HCT116 (cell line): ENCODE measurements at regions not wholly inside any gene's neighbourhood (a gene's known extent, or its start where the extent isn't known, plus 50 kb on each side); places are given as distances from the start of the nearest gene placed in this dataset.

Source experiments
- ATAC-seq: fragments of 200-7000 bp; cut with Tn5 transposase; 2 replicates; pipeline ENCODE4 v1.9.1; 2020; ENCODE audit warnings: mild to moderate bottlenecking, moderate library complexity
- BruUV-seq: library from RNA; stranded (reverse); fragments of 400-500 nt; replicated peaks from 2 replicates; lab custom pipeline; 2021; lab: Mats Ljungman, UMichigan
- CTCF ChIA-PET: fragments of 300-600 bp; sonication (Branson Sonifier 250); formaldehyde crosslinking; loops from one replicate; lab custom pipeline; 2021; ENCODE audit warnings: antibody characterized with exemption; lab: Charles Lee
- POLR2A ChIA-PET: fragments of 300-600, 350-600 bp; sonication (Branson Sonifier 250); formaldehyde crosslinking; loops from one replicate; lab custom pipeline; 2021; ENCODE audit warnings: antibody characterized with exemption; lab: Charles Lee
- RAD21 ChIA-PET, 2 experiments: fragments of 300-600 bp; sonication (Branson Sonifier 250); formaldehyde crosslinking; loops; one replicate each; lab custom pipeline; 2023; ENCODE audit warnings: low total read pairs in 2 of 2; ENCODE audit not compliant: uncharacterized antibody in 2 of 2, unreplicated experiment in 2 of 2, low non-redundant PET in 1 of 2; lab: Charles Lee
- DNase-seq: peaks from one replicate; pipeline ENCODE4 v3.0.0-alpha.2; 2010; ENCODE audit warnings: low read depth, low spot score
- H2AFZ ChIP-seq: fragments of 200-600 bp; shearing (Covaris generic), sonication (generic); 2 replicates; pipeline ENCODE4 v1.6.1; 2017; ENCODE audit warnings: low read depth, mixed run types, mixed read lengths, antibody characterized with exemption, low read length; ENCODE audit not compliant: poor library complexity, severe bottlenecking
- H3K27ac ChIP-seq: 2 replicates; pipeline ENCODE4 v1.5.1; 2012; ENCODE audit warnings: low read depth, low read length
- H3K27me3 ChIP-seq: fragments of 200-600 bp; sonication (generic); 2 replicates; pipeline ENCODE4 v1.6.1; 2016; ENCODE audit warnings: mixed run types, low read length, mixed read lengths; ENCODE audit not compliant: insufficient read depth
- H3K36me3 ChIP-seq, 2 experiments: fragments of 200-500 bp in 1 of 2; fragments of 200-600 bp in 1 of 2; sonication (Bioruptor generic) in 1 of 2; sonication (generic) in 1 of 2; 2 replicates each; pipeline versions ENCODE4 v1.5.1 to v1.6.1; 2014 to 2016; ENCODE audit warnings: low read length in 2 of 2, inconsistent platforms in 1 of 2, mixed read lengths in 1 of 2, mixed run types in 1 of 2; ENCODE audit not compliant: insufficient read depth in 2 of 2, control insufficient read depth in 1 of 2
- H3K4me1 ChIP-seq, 2 experiments: fragments of 200-600 bp in 1 of 2; sonication (generic) in 1 of 2; 2 replicates each; pipeline versions ENCODE4 v1.5.1 to v1.6.1; 2012 to 2017; ENCODE audit warnings: low read length in 2 of 2, inconsistent platforms in 1 of 2, mild to moderate bottlenecking in 1 of 2, mixed read lengths in 1 of 2, mixed run types in 1 of 2, moderate library complexity in 1 of 2; ENCODE audit not compliant: insufficient read depth in 2 of 2, control insufficient read depth in 1 of 2
- H3K4me2 ChIP-seq: fragments of 200-600 bp; sonication (generic); 2 replicates; pipeline ENCODE4 v1.6.1; 2017; ENCODE audit warnings: mixed run types, low read length, mixed read lengths
- H3K4me3 ChIP-seq, 2 experiments: fragments of 200-600 bp in 1 of 2; sonication (generic) in 1 of 2; replicated peaks in 1 of 2; 2 replicates each; pipeline ENCODE4 v1.5.1; 2011 to 2016; ENCODE audit warnings: low read length in 2 of 2, control low read depth in 1 of 2, low read depth in 1 of 2, mild to moderate bottlenecking in 1 of 2, mixed read lengths in 1 of 2, mixed run types in 1 of 2
- H3K79me2 ChIP-seq: fragments of 200-600 bp; sonication (generic); 2 replicates; pipeline ENCODE4 v1.6.1; 2017; ENCODE audit warnings: mild to moderate bottlenecking, mixed run types, low read length, moderate library complexity, mixed read lengths; ENCODE audit not compliant: insufficient read depth
- H3K9ac ChIP-seq: fragments of 200-600 bp; sonication (generic); 2 replicates; pipeline ENCODE4 v1.6.1; 2016; ENCODE audit warnings: low read length, mixed read lengths
- H3K9me2 ChIP-seq: fragments of 200-600 bp; sonication (generic), shearing (Covaris generic); 2 replicates; pipeline ENCODE4 v1.6.1; 2017; ENCODE audit warnings: mixed run types, mild to moderate bottlenecking, moderate library complexity; ENCODE audit not compliant: insufficient read depth
- H3K9me3 ChIP-seq, 2 experiments: fragments of 200-500 bp in 1 of 2; fragments of 200-600 bp in 1 of 2; sonication (Bioruptor generic) in 1 of 2; sonication (generic) in 1 of 2; 2 replicates each; pipeline ENCODE4 v1.6.1; 2014 to 2017; ENCODE audit warnings: low read length in 2 of 2, mixed read lengths in 2 of 2, inconsistent platforms in 1 of 2, low read depth in 1 of 2, mild to moderate bottlenecking in 1 of 2, mixed run types in 1 of 2, moderate library complexity in 1 of 2; ENCODE audit not compliant: control insufficient read depth in 1 of 2, insufficient read depth in 1 of 2
- H4K20me1 ChIP-seq: fragments of 200-600 bp; sonication (generic), shearing (Covaris generic); 2 replicates; pipeline ENCODE4 v1.6.1; 2017; ENCODE audit warnings: mixed run types, mild to moderate bottlenecking, moderate library complexity; ENCODE audit not compliant: insufficient read depth
- CBX3 ChIP-seq: IDR thresholded peaks from 2 replicates; pipeline ENCODE4 v1.6.1; 2012; ENCODE audit warnings: low read depth
- EGR1 ChIP-seq: IDR thresholded peaks from 2 replicates; pipeline ENCODE4 v1.6.1; 2012; ENCODE audit warnings: low read depth
- ELF1 ChIP-seq: IDR thresholded peaks from 2 replicates; pipeline ENCODE4 v1.6.1; 2012; ENCODE audit warnings: low read depth, borderline replicate concordance
- EZH2 ChIP-seq: fragments of 200-600 bp; sonication (generic); IDR thresholded peaks from 2 replicates; pipeline ENCODE4 v1.6.1; 2017; ENCODE audit warnings: antibody characterized with exemption, mixed run types
- FOSL1 ChIP-seq: IDR thresholded peaks from 2 replicates; pipeline ENCODE4 v1.6.1; 2012; ENCODE audit warnings: low read depth
- YY1 ChIP-seq: IDR thresholded peaks from 2 replicates; pipeline ENCODE4 v1.6.1; 2011; ENCODE audit warnings: low read length, low read depth, moderate library complexity, mild to moderate bottlenecking; ENCODE audit not compliant: insufficient replicate concordance; ENCODE audit errors: extremely low read depth
- ZFX ChIP-seq: fragments of 450-650 bp; IDR thresholded peaks from 2 replicates; pipeline ENCODE4 v1.6.1; 2017
- intact Hi-C: fragments of 100-400 bp; cut with micrococcal nuclease; formaldehyde crosslinking; loops from 2 replicates; pipeline ENCODE4 v1.10.0; 2022
- TF ChIP-seq, protein P1 (sequence below): IDR thresholded peaks from 2 replicates; pipeline ENCODE4 v1.6.1; 2011; ENCODE audit warnings: mild to moderate bottlenecking, low read length, moderate library complexity; ENCODE audit not compliant: insufficient replicate concordance; ENCODE audit errors: extremely low read depth
- TF ChIP-seq, protein P2 (sequence below): IDR thresholded peaks from 2 replicates; pipeline ENCODE4 v1.6.1; 2012
- TF ChIP-seq, protein P3 (sequence below): IDR thresholded peaks from 2 replicates; pipeline ENCODE4 v1.6.1; 2012
- TF ChIP-seq, protein P4 (sequence below), 3 experiments: fragments of 200-600 bp in 1 of 3; sonication (generic) in 1 of 3; IDR thresholded peaks in 2 of 3; conservative IDR thresholded peaks in 1 of 3; 2 replicates each; pipeline ENCODE4 v1.5.1; 2012 to 2017; ENCODE audit warnings: low read depth in 2 of 3, low read length in 2 of 3, antibody characterized with exemption in 1 of 3, borderline replicate concordance in 1 of 3, control low read depth in 1 of 3, mild to moderate bottlenecking in 1 of 3, mixed read lengths in 1 of 3, mixed run types in 1 of 3, moderate library complexity in 1 of 3; ENCODE audit not compliant: insufficient read depth in 1 of 3

DNA sequence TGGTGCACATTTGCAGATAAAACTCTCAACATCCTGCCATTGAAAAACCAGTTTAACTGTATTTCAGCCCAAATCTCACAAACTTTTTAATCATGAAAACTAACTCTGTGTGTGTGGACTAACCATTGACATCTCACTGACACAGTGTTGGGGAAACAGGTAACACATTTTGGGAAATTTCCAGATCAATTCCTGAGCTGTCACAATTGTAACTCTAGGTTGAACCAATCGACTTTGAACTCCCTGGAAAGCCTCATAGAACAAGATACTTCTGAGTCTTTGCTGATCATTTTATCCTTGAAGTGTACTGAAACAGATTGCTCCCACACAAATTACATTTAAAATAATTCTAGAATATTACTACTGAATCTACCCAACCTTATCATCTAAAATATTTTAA is 667.9 kb upstream of the NR2F2 start:
- no TSS peak for BruUV-seq
- no peaks in the 10 kb centered on the region for H3K9me2 ChIP-seq
- H3K9me3 ChIP-seq: no peaks in the 10 kb centered on the region
- no peak overlapping the region for H3K4me3 ChIP-seq
- ChIA-PET CTCF (no interaction called here), POLR2A (no interaction called here), RAD21 (no interaction called here)
- H3K79me2 ChIP-seq: no peaks in the 10 kb centered on the region
- H3K4me2 ChIP-seq: no peak overlapping the region
- H3K27me3 ChIP-seq: no peaks in the 10 kb centered on the region
- TF ChIP-seq, protein P1, sequence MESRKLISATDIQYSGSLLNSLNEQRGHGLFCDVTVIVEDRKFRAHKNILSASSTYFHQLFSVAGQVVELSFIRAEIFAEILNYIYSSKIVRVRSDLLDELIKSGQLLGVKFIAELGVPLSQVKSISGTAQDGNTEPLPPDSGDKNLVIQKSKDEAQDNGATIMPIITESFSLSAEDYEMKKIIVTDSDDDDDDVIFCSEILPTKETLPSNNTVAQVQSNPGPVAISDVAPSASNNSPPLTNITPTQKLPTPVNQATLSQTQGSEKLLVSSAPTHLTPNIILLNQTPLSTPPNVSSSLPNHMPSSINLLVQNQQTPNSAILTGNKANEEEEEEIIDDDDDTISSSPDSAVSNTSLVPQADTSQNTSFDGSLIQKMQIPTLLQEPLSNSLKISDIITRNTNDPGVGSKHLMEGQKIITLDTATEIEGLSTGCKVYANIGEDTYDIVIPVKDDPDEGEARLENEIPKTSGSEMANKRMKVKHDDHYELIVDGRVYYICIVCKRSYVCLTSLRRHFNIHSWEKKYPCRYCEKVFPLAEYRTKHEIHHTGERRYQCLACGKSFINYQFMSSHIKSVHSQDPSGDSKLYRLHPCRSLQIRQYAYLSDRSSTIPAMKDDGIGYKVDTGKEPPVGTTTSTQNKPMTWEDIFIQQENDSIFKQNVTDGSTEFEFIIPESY: no peak
- TF ChIP-seq, protein P2, sequence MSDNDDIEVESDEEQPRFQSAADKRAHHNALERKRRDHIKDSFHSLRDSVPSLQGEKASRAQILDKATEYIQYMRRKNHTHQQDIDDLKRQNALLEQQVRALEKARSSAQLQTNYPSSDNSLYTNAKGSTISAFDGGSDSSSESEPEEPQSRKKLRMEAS: no peak
- TF ChIP-seq YY1 (no peak), EGR1 (no peak)
- no peak overlapping the region for H2AFZ ChIP-seq
- no peaks in the 10 kb centered on the region for H4K20me1 ChIP-seq
- no peaks in the 10 kb centered on the region for H3K36me3 ChIP-seq
- H3K9ac ChIP-seq: no peak overlapping the region
- H3K4me1 ChIP-seq: no peaks in the 10 kb centered on the region
- H3K27ac ChIP-seq: no peak overlapping the region
- ATAC-seq: no peak
- intact Hi-C loops: no loop called here
- no peak for DNase-seq

DNA sequence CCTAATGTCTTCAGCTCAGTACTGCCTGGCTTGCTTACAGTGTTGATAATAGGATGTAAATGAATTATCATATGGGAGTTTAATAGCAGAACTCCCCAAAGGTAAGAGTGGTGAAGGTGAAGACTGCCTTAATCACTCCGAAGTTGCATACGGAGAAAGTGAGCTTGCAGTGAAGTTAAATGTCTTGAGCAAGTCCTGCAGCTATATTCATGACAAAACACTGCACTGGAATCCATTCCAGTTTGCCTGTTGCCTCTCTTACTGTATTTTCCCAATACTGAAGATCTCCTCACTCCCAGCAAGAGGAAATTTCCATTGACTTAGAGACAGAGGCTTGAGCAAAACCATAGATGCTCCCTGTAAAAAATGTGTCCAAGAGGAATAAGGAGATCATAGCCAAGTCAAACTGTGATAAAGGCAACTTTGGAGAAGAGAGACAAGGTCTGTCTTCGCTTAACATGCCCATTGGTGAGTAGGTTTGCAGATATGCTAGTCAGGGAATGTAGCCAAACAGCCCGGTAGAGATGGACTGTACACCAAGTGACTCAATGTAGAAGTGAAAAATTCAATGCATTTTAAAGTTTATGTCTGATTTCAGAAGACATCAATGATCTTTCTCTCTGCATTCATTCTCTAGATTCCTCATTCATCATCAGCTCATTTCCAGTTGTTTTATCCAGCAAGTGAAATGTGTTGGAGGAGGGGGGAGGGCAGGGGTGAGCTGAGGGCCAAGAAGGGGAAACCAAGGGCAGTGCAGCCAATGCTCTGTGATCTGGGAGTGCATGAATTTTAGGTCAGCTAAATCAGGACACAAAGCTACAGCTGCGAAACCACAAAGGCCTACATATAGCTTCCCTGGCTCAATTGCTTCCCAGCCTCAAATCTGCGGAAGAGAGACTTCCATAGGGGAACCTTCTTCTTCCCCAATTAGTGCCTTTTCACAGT is 667.1 kb upstream of the NR2F2 start:
- no peaks in the 10 kb centered on the region for H4K20me1 ChIP-seq
- RAD21 ChIA-PET: no interaction called here
- no peaks in the 10 kb centered on the region for H3K36me3 ChIP-seq
- H2AFZ ChIP-seq: no peak overlapping the region
- intact Hi-C loops: no loop called here
- TF ChIP-seq, protein P3, sequence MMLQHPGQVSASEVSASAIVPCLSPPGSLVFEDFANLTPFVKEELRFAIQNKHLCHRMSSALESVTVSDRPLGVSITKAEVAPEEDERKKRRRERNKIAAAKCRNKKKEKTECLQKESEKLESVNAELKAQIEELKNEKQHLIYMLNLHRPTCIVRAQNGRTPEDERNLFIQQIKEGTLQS: no peak
- TF ChIP-seq FOSL1: no peak
- TF ChIP-seq, protein P4, sequence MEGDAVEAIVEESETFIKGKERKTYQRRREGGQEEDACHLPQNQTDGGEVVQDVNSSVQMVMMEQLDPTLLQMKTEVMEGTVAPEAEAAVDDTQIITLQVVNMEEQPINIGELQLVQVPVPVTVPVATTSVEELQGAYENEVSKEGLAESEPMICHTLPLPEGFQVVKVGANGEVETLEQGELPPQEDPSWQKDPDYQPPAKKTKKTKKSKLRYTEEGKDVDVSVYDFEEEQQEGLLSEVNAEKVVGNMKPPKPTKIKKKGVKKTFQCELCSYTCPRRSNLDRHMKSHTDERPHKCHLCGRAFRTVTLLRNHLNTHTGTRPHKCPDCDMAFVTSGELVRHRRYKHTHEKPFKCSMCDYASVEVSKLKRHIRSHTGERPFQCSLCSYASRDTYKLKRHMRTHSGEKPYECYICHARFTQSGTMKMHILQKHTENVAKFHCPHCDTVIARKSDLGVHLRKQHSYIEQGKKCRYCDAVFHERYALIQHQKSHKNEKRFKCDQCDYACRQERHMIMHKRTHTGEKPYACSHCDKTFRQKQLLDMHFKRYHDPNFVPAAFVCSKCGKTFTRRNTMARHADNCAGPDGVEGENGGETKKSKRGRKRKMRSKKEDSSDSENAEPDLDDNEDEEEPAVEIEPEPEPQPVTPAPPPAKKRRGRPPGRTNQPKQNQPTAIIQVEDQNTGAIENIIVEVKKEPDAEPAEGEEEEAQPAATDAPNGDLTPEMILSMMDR (IDR thresholded peaks at IDR 0.05 in 2 of 3, conservative IDR thresholded peaks at IDR 0.05 in 1 of 3; ENCODE audit: borderline replicate concordance in 1 of 3, insufficient read depth in 1 of 3, low read depth in 2 of 3, low read length in 2 of 3): no peak
- TF ChIP-seq YY1: no peak
- TF ChIP-seq EGR1: no peak
- TF ChIP-seq ZFX: no peak
- no peak for TF ChIP-seq EZH2
- TF ChIP-seq ELF1: no peak
- no peak for TF ChIP-seq CBX3
- POLR2A ChIA-PET: no interaction called here
- H3K27ac ChIP-seq: no peak overlapping the region
- CTCF ChIA-PET: no interaction called here
- BruUV-seq: no TSS peak
- H3K4me1 ChIP-seq: no peaks in the 10 kb centered on the region
- no peak for DNase-seq
- no peaks in the 10 kb centered on the region for H3K9me3 ChIP-seq
- ATAC-seq: no peak
- no peak overlapping the region for H3K4me3 ChIP-seq
- no peak overlapping the region for H3K9ac ChIP-seq
- no peaks in the 10 kb centered on the region for H3K79me2 ChIP-seq
- no peaks in the 10 kb centered on the region for H3K9me2 ChIP-seq
- no peak overlapping the region for H3K4me2 ChIP-seq
- H3K27me3 ChIP-seq: no peaks in the 10 kb centered on the region
